Osteocyte (in vitro differentiated cells): ENCODE measurements at regions not wholly inside any gene's neighbourhood (a gene's known extent, or its start where the extent isn't known, plus 50 kb on each side); places are given as distances from the start of the nearest gene placed in this dataset.
"Not testable (repeated sequence)": the region's sequence is repeated elsewhere in the genome, so short reads cannot be mapped to it uniquely, and the experiment has no call there.

ENCODE experiments used
- DNase-seq: peaks from one replicate; pipeline ENCODE4 v3.0.0; 2021; ENCODE audit warnings: mixed read lengths; ENCODE audit not compliant: unreplicated experiment; ENCODE audit errors: extremely low spot score
- H3K27ac Mint-ChIP-seq: one replicate; pipeline ENCODE4 v1.8.0; 2021; ENCODE audit warnings: mild to moderate bottlenecking, mixed read lengths; ENCODE audit not compliant: unreplicated experiment
- H3K27me3 Mint-ChIP-seq: one replicate; pipeline ENCODE4 v1.8.0; 2021; ENCODE audit warnings: mixed read lengths; ENCODE audit not compliant: unreplicated experiment
- H3K36me3 Mint-ChIP-seq: one replicate; pipeline ENCODE4 v1.8.0; 2021; ENCODE audit warnings: mixed read lengths; ENCODE audit not compliant: unreplicated experiment
- H3K4me1 Mint-ChIP-seq: one replicate; pipeline ENCODE4 v1.8.0; 2021; ENCODE audit warnings: mixed read lengths; ENCODE audit not compliant: unreplicated experiment
- H3K4me3 Mint-ChIP-seq: one replicate; pipeline ENCODE4 v1.8.0; 2021; ENCODE audit warnings: mild to moderate bottlenecking, moderate library complexity, mixed read lengths; ENCODE audit not compliant: unreplicated experiment
- H3K9me3 Mint-ChIP-seq: one replicate; pipeline ENCODE4 v1.8.0; 2021; ENCODE audit warnings: mixed read lengths; ENCODE audit not compliant: unreplicated experiment
- CTCF ChIP-seq: fragments of 200-600 bp; sonication (generic); IDR thresholded peaks from 2 replicates; pipeline ENCODE4 v1.5.0; 2021; ENCODE audit warnings: antibody characterized with exemption, mild to moderate bottlenecking, moderate library complexity

- Mint-ChIP-seq H3K4me3 (no peak overlapping the region), H3K9me3 (no peaks in the 10 kb centered on the region), H3K27ac (no peak overlapping the region), H3K4me1 (no peaks in the 10 kb centered on the region), H3K27me3 (peaks cover 5% of the 10 kb centered on the region), H3K36me3 (no peaks in the 10 kb centered on the region)
- DNase-seq: no peak
- no peak for TF ChIP-seq CTCF
Observed at GRCh38 chr4:160100316-160100715, 997.4 kb downstream of the RAPGEF2 start.

- no peak for TF ChIP-seq CTCF
- DNase-seq: no peak
- H3K9me3 Mint-ChIP-seq: peaks cover 34% of the 10 kb centered on the region
- H3K27me3 Mint-ChIP-seq: no peaks in the 10 kb centered on the region
- no peaks in the 10 kb centered on the region for H3K36me3 Mint-ChIP-seq
- no peaks in the 10 kb centered on the region for H3K4me1 Mint-ChIP-seq
- no peak overlapping the region for H3K4me3 Mint-ChIP-seq
- H3K27ac Mint-ChIP-seq: no peak overlapping the region
Observed at GRCh38 chr4:160110891-160111290, 1008.0 kb downstream of the RAPGEF2 start.

GRCh38 chr4:160117686-160118085 lies 1014.8 kb downstream of the RAPGEF2 start:
- Mint-ChIP-seq H3K4me1 (no peaks in the 10 kb centered on the region), H3K36me3 (no peaks in the 10 kb centered on the region)
- no peak for TF ChIP-seq CTCF

GRCh38 chr4:160125576-160126287 lies 1022.9 kb downstream of the RAPGEF2 start:
- not testable (repeated sequence) for H3K27me3 Mint-ChIP-seq, H3K36me3 Mint-ChIP-seq, DNase-seq, H3K27ac Mint-ChIP-seq, H3K9me3 Mint-ChIP-seq, H3K4me1 Mint-ChIP-seq
- H3K4me3 Mint-ChIP-seq: peak overlapping the region; percentile 74

More at GRCh38 chr4:160117686-160118085, 1014.8 kb downstream of the RAPGEF2 start:
- Mint-ChIP-seq H3K9me3 (peaks cover 14% of the 10 kb centered on the region), H3K4me3 (no peak overlapping the region), H3K27ac (no peak overlapping the region), H3K27me3 (no peaks in the 10 kb centered on the region)
- DNase-seq: no peak

GRCh38 chr4:160127211-160127610 lies 1024.3 kb downstream of the RAPGEF2 start:
- H3K4me3 Mint-ChIP-seq: no peak overlapping the region
- peaks cover 7% of the 10 kb centered on the region for H3K4me1 Mint-ChIP-seq
- TF ChIP-seq CTCF: no peak
- H3K9me3 Mint-ChIP-seq: peaks cover 8% of the 10 kb centered on the region
- no peaks in the 10 kb centered on the region for H3K36me3 Mint-ChIP-seq
- no peak overlapping the region for H3K27ac Mint-ChIP-seq
- H3K27me3 Mint-ChIP-seq: no peaks in the 10 kb centered on the region
- no peak for DNase-seq
